HG03575 (cell line): ENCODE measurements at regions not wholly inside any gene's neighbourhood (a gene's known extent, or its start where the extent isn't known, plus 50 kb on each side); places are given as distances from the start of the nearest gene placed in this dataset.

Source experiments
- ATAC-seq: cut with Tn5 transposase; IDR thresholded peaks from one replicate; pipeline ENCODE4 v1.9.1; 2021; ENCODE audit not compliant: unreplicated experiment, insufficient number of reproducible peaks, low FRiP score; ENCODE audit errors: extremely low read depth

- no peak for ATAC-seq
These were observed 390.7 kb downstream of the BRINP2 start for GRCh38 chr1:177561436-177561835.

DNA sequence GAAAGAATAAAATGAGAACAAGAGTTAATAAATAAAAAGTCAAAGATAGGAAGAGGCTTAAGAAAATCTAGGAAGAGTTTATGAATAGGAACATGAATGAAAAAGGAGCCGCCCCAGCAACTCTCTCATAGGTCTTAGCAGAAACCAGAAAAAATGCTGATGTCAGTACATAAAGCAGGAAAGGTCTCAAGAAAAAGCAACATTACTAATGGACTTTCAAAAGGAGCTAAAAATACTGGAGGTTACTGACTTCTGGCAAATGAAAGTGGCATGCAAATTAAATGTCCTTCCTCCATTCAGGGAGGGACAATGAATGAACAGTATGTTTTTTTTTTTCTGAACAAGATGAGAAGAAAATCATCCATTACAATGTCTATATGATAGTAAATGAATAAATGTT is 387.6 kb downstream of the BRINP2 start:
- no peak for ATAC-seq

DNA sequence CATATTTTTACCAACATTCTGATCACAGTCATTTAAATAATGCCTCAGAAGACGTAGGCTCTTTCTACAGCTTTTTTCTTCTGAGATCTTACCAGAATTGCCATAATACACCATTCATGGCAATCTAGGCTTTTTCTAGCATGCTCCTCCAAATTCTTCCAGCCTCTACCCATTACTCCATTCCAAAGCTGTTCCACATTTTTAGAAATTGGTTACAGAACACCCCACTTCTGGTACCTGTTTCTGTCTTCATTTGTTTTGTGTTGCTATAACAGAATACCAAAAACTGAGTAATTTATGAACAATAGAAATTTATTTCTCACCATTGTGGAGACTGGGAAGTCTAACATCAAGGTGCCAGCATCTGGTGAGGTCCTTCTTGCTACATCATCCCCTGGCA is 385.4 kb downstream of the BRINP2 start:
- ATAC-seq, result no peak

DNA sequence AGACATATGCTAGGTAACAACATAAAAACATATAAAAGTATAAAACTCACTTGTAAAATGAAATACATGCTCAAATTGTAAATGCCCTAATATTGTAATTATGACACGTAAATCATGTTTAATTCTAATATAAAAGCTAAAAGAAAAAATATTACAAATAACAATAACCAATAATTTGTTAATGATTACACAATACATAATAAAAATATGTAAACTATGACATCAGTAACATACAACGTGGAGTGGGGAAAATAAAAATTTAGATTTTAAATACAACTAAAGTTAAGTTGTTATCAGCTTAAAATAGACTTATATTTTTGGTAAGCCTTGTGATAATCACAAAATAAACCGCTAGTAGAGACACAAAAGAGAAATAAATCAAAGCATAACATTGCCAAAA is 376.4 kb downstream of the BRINP2 start:
- ATAC-seq, result no peak

DNA sequence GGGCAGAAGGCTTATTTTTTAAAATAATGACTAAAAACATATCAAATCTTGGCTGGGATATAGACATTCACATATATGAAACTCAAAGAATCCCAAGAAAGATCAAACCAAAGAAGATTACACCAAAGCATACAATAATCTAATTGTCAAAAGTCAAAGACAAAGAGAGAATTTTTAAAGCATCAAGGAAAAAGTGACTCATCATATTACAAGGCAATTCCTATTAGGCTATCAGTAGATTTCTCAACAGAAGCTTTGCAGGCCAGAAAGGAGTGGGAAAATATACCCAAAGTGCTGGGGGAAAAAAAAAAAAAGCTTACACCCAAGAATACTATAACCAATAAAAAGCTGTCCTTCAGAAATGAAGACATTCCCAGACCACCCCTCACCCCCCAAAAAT is 375.6 kb downstream of the BRINP2 start:
- no peak for ATAC-seq

DNA sequence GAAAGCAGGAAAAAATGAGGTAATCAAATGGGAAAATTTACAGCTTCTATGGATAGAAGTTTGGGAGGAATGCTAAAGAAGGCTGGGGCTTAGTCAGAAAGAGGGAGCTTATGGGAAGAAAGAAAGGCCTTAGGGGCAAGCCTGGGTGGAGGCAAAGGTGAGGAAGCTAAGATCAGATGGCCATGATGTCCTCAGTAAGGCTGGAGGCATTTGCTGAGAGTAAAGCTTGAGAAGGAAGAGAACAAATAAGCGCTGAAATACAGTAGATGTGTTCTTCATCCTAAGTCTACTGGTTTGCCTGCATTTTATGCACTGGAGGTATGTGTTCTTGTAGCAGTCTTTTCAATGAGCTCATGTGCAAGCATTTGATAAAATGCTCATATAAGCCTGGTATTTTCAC is 355.4 kb downstream of the BRINP2 start:
- no peak for ATAC-seq

DNA sequence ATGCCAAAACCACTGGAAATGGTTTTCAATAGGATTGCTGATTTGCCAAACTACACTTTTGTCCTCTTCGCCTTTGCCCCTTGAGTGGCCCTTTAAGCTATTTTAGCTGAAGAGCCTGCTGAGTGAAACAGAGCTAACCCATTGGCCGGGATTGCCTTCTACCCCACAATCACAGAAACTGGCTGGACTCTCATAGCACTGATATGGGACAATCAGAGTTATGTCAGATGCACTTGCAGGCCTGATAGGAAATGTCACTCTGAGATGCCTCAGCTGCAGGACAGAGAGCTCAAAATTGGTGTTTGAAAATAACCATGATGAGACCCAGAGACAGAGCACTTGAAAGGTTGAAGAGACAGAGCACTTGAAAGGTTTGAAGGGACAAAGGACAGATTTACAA is 354.4 kb downstream of the BRINP2 start:
- no peak for ATAC-seq

DNA sequence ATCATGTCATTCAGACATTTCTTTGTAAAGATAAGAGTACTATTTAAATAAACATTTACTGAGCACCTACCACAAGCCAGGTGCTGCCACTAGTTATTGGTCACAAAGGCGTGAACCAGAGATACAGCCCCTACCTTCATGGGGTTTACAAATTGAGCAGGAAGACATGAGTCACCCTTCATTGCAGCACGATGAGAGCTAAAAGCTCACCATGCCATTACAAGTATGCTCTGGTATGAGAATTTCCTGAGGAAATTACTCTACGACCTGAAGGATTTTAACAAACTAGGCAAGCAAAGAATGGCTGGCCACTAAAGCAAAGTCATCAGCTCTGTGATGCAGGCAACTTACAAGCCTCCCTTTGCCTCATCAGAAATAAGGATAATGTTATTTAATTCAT is 346.8 kb downstream of the BRINP2 start:
- ATAC-seq, result no peak

- no peak for ATAC-seq
These were observed 343.4 kb downstream of the BRINP2 start for GRCh38 chr1:177514207-177514606.

GRCh38 chr1:177511036-177511435 is 340.3 kb downstream of the BRINP2 start:
- ATAC-seq, result no peak

DNA sequence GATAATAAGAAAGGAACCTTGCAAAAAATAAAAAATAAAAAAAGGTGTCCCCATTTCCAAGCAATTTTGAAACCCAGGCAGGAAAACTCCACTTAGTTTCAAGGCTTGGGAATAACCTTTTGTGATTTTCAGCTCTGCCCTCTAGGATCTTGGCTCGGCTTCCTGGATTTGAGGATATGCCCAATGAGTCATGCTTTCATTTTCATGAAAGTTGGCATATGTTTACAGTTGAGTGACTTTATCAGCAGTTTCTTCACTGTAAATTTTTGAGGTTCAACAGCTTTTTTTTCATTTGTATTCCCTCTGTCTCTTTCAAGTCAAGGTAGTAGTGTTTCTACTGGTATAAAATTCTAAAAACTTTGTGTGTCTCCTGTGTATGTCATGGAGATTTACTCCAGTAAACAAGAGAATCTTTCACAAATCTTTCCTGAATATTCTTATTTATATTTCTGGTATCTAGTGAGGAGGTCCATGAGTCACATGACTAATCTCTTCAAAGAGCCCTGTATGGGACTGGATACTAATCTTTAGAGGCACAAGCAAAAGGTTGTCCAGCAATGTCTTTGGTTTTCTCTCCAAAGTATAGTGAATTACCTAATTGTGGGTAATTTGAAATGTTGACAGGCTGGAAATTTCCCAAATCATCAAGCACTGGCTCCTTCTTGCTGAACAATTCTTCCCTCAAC is 335.3 kb downstream of the BRINP2 start:
- ATAC-seq, result no peak

DNA sequence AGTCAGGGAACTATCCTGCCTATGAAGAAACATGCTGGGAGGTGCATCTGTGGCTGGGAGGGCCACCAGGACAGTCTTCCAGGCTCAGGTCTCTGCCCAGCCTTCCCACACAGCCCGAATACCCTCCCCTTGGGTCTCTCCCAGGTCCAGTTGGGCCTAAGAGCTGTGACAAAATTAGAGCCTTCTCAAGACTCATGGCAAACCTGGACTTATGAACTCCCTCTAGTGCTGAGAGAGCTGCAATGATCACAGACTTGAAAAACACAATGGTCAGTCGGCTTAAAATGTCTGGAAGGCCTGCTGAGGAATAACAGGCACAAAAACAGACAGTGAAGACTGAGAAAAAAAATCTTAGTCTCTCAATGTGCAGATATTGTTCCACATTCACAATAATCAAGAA is 325.1 kb downstream of the BRINP2 start:
- no peak for ATAC-seq

DNA sequence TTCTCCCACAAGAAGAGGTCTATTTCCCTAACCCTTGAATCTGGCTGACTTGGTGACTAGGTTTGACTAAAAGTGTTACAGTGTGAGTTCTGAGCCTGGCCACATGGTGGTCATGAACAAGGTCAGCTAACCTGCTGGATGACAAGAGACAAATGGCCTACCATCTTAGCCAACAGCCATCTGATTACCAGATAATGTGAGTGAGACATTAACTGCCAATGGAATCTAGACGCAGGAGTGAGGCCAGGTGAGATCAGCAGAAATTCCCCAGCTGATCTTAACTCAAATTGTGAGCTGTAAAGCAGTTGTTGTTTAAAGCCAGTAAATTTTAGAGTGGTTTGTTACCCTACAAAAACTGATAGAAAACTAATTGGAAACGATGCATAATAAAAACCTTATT is 320.0 kb downstream of the BRINP2 start:
- no peak for ATAC-seq

GRCh38 chr1:177490036-177490639 is 319.4 kb downstream of the BRINP2 start:
- ATAC-seq, result no peak

DNA sequence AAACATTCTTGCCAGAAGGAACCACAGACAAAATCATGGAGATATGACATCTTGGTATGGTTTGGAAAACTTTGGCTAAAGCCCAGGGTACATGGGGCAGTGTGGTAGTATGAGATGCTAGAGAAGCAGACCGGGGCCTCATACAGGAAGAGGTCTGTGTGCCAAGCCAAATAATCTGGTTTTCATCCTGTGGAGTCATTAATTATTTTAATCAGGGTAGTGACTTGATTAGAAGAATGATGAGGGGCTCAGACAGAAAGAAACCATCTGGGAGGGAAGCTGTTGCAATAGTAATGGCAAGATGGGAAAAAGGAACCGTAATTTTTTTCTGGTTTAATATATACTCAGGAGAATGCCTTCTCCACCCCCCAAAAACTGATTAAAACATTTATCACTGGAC is 318.0 kb downstream of the BRINP2 start:
- no peak for ATAC-seq

- ATAC-seq, result no peak
These were observed 316.7 kb downstream of the BRINP2 start for GRCh38 chr1:177487481-177487880.

DNA sequence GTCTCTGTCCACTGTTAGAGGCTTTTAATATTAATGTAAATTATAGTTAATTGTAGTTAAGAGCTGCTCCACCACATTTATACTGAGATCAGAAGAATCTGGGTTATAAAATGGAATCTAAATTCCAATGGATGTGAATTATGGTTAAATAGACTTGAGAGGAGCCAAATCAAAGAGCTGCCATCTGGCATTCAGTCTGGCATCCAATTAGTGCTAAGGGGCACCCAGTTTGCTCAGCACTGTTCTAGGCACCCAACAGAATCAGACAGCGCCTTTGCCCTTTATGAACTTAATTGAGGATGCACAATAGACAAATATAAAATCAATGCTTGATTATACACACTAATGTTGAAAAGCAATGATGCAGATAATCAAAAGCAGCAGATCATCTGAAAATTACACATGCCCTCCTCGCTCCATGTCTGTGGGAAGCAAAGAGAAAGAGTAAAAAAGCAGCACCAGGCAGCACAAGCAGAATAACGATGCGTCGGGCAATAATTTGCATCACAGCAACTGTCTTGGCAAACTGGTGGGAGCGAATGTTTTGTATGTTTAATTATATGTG is 310.1 kb downstream of the BRINP2 start:
- ATAC-seq, result no peak

DNA sequence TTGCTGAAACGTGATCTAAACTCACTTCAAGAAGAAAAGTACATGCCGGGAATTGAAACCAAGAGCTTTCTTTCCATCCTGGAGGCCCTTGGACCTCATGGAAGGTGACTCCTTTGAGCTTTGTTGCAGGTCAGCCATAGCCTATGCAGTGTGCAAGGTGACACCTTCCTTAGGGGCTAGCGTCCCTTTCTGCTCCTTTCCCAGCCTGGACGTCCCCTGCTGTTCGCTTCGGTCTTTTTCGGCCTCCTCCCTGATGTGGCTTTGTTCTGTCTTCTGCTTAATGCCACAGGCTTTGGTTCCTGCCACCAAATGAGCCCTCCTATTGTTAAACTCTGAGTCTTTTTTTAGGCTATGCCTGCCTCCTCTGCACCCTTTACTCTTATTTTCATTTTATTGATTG is 308.8 kb downstream of the BRINP2 start:
- no peak for ATAC-seq

DNA sequence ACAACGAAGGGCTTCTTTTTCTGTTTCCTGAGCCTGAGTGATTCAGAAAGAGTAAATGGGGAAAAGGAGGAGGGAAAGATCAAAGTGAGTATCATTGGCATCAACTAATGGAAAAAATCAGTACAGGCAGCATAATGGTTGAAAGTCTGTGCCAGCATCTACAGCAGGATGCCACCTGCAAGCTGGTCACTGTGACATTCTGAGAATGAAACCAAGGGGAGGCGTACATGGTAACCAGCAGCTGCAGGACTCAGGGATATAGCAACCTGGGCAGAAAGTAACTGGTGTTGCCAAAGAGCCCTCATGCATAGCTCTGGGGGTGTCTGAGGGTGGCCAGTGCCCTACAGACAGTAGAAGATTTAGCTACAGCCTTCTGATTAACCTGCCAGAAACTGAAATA is 305.9 kb downstream of the BRINP2 start:
- ATAC-seq, result no peak

DNA sequence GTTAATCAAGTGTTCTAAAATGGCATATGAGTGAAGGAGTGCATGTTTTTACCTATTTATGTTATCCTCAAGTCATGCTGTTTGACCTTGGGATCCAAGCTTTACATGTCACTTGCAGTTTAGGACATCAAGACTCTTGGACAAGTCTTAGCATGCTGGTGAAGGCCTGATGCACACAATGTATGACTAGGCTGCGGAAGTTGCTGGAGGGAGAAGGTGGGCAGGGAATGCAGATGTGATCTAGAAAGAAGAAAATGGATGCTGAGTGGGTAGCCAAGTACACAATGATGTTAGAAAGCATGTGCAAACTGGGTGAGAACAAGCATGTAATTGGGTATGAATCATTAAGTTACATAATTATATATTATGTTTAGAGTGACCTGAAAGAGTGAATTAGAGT is 301.8 kb downstream of the BRINP2 start:
- ATAC-seq, result no peak

- ATAC-seq, result no peak
These were observed 300.5 kb downstream of the BRINP2 start for GRCh38 chr1:177471244-177471643.
